Activated naive CD8-positive, alpha-beta T cell treated with anti-CD3 and anti-CD28 coated beads, Interleukin-2, amount 10 ng/mL, durations not matched to agents 7 days and 5 days (primary cell): ENCODE measurements at regions not wholly inside any gene's neighbourhood (a gene's known extent, or its start where the extent isn't known, plus 50 kb on each side); places are given as distances from the start of the nearest gene placed in this dataset.

Experiments used
- ATAC-seq: fragments of 150-1000 bp; cut with Tn5 transposase; one replicate; pipeline ENCODE4 v1.10.0; 2021; ENCODE audit warnings: low read depth, moderate library complexity
- POLR2A ChIA-PET: fragments of 350-600 bp; sonication (Branson Sonifier 250); formaldehyde crosslinking; loops from one replicate; lab custom pipeline; 2021; ENCODE audit warnings: antibody characterized with exemption; lab: Charles Lee
- DNase-seq: peaks from one replicate; pipeline ENCODE4 v3.0.0; 2021
- H3K27ac Mint-ChIP-seq: one replicate; pipeline ENCODE4 v1.8.0; 2022; ENCODE audit warnings: mild to moderate bottlenecking, mixed read lengths
- H3K27me3 Mint-ChIP-seq: one replicate; pipeline ENCODE4 v1.8.0; 2022; ENCODE audit warnings: mild to moderate bottlenecking, moderate library complexity, mixed read lengths
- H3K36me3 Mint-ChIP-seq: one replicate; pipeline ENCODE4 v1.8.0; 2021; ENCODE audit warnings: mild to moderate bottlenecking, mixed read lengths
- H3K4me1 Mint-ChIP-seq: one replicate; pipeline ENCODE4 v1.8.0; 2021; ENCODE audit warnings: mixed read lengths
- H3K4me3 Mint-ChIP-seq: one replicate; pipeline ENCODE4 v1.8.0; 2022; ENCODE audit warnings: mild to moderate bottlenecking, moderate library complexity, mixed read lengths
- H3K9me3 Mint-ChIP-seq: one replicate; pipeline ENCODE4 v1.8.0; 2021; ENCODE audit warnings: mixed read lengths

GRCh38 chr12:125738211-125738610 is 673.0 kb downstream of the AACS start:
- H3K36me3 Mint-ChIP-seq = no peaks in the 10 kb centered on the region
- POLR2A ChIA-PET = no interaction called here
- DNase-seq (no peak), ATAC-seq (no peak)
- H3K27me3 Mint-ChIP-seq = no peaks in the 10 kb centered on the region
- H3K4me3 Mint-ChIP-seq = no peak overlapping the region
- H3K4me1 Mint-ChIP-seq = no peaks in the 10 kb centered on the region
- H3K9me3 Mint-ChIP-seq = peaks cover 8% of the 10 kb centered on the region
- no peak overlapping the region for H3K27ac Mint-ChIP-seq

GRCh38 chr12:125742413-125742812 is 677.2 kb downstream of the AACS start:
- ATAC-seq (no peak), DNase-seq (no peak)
- no peaks in the 10 kb centered on the region for H3K27me3 Mint-ChIP-seq
- no peaks in the 10 kb centered on the region for H3K36me3 Mint-ChIP-seq
- POLR2A ChIA-PET = no interaction called here
- no peaks in the 10 kb centered on the region for H3K4me1 Mint-ChIP-seq
- no peaks in the 10 kb centered on the region for H3K9me3 Mint-ChIP-seq
- H3K27ac Mint-ChIP-seq = no peak overlapping the region
- no peak overlapping the region for H3K4me3 Mint-ChIP-seq

GRCh38 chr12:125744201-125744600 is 679.0 kb downstream of the AACS start:
- Mint-ChIP-seq H3K4me3 (no peak overlapping the region), H3K4me1 (no peaks in the 10 kb centered on the region)
- no peak for ATAC-seq

GRCh38 chr12:125755512-125755911 is 690.3 kb downstream of the AACS start:
- Mint-ChIP-seq H3K36me3 (no peaks in the 10 kb centered on the region), H3K4me3 (no peak overlapping the region), H3K4me1 (no peaks in the 10 kb centered on the region), H3K27ac (no peak overlapping the region), H3K9me3 (peaks cover 2% of the 10 kb centered on the region), H3K27me3 (no peaks in the 10 kb centered on the region)
- no peak for ATAC-seq
- no peak for DNase-seq
- POLR2A ChIA-PET = no interaction called here

More at GRCh38 chr12:125744201-125744600, 679.0 kb downstream of the AACS start:
- Mint-ChIP-seq H3K36me3 (no peaks in the 10 kb centered on the region), H3K27ac (no peak overlapping the region), H3K9me3 (peaks cover 1% of the 10 kb centered on the region), H3K27me3 (no peaks in the 10 kb centered on the region)
- no peak for DNase-seq
- POLR2A ChIA-PET = no interaction called here

- no peaks in the 10 kb centered on the region for H3K36me3 Mint-ChIP-seq
- no peak for ATAC-seq
- no peak overlapping the region for H3K27ac Mint-ChIP-seq
- no peak for DNase-seq
- POLR2A ChIA-PET = no interaction called here
- no peaks in the 10 kb centered on the region for H3K27me3 Mint-ChIP-seq
- no peaks in the 10 kb centered on the region for H3K9me3 Mint-ChIP-seq
- H3K4me3 Mint-ChIP-seq = no peak overlapping the region
- H3K4me1 Mint-ChIP-seq = no peaks in the 10 kb centered on the region
These were observed 700.9 kb downstream of the AACS start for GRCh38 chr12:125766091-125766490.

GRCh38 chr12:125772403-125772802 is 707.2 kb downstream of the AACS start:
- no peak for DNase-seq
- POLR2A ChIA-PET = no interaction called here
- ATAC-seq = no peak
- Mint-ChIP-seq H3K4me1 (peaks cover 1% of the 10 kb centered on the region), H3K36me3 (no peaks in the 10 kb centered on the region), H3K27me3 (no peaks in the 10 kb centered on the region), H3K27ac (no peak overlapping the region), H3K9me3 (no peaks in the 10 kb centered on the region), H3K4me3 (no peak overlapping the region)

- no peaks in the 10 kb centered on the region for H3K9me3 Mint-ChIP-seq
- POLR2A ChIA-PET = no interaction called here
- H3K4me1 Mint-ChIP-seq = peaks cover 1% of the 10 kb centered on the region
- no peak overlapping the region for H3K4me3 Mint-ChIP-seq
- ATAC-seq = no peak
- DNase-seq = no peak
- H3K27ac Mint-ChIP-seq = no peak overlapping the region
- H3K27me3 Mint-ChIP-seq = no peaks in the 10 kb centered on the region
- no peaks in the 10 kb centered on the region for H3K36me3 Mint-ChIP-seq
These were observed 707.9 kb downstream of the AACS start for GRCh38 chr12:125773033-125773640.

- no peak overlapping the region for H3K27ac Mint-ChIP-seq
- H3K4me3 Mint-ChIP-seq = no peak overlapping the region
- H3K27me3 Mint-ChIP-seq = no peaks in the 10 kb centered on the region
- H3K4me1 Mint-ChIP-seq = peaks cover 1% of the 10 kb centered on the region
- DNase-seq (no peak), ATAC-seq (no peak)
- POLR2A ChIA-PET = no interaction called here
- no peaks in the 10 kb centered on the region for H3K36me3 Mint-ChIP-seq
- no peaks in the 10 kb centered on the region for H3K9me3 Mint-ChIP-seq
These were observed 710.3 kb downstream of the AACS start for GRCh38 chr12:125775507-125775906.

GRCh38 chr12:125776212-125776611 is 711.0 kb downstream of the AACS start:
- POLR2A ChIA-PET = no interaction called here
- H3K36me3 Mint-ChIP-seq = no peaks in the 10 kb centered on the region
- no peak overlapping the region for H3K27ac Mint-ChIP-seq
- DNase-seq (no peak), ATAC-seq (no peak)
- H3K4me1 Mint-ChIP-seq = peaks cover 1% of the 10 kb centered on the region
- H3K9me3 Mint-ChIP-seq = no peaks in the 10 kb centered on the region
- H3K4me3 Mint-ChIP-seq = no peak overlapping the region
- no peaks in the 10 kb centered on the region for H3K27me3 Mint-ChIP-seq

- no peak for ATAC-seq
- Mint-ChIP-seq H3K27ac (no peak overlapping the region), H3K27me3 (no peaks in the 10 kb centered on the region), H3K9me3 (peaks cover 6% of the 10 kb centered on the region), H3K36me3 (no peaks in the 10 kb centered on the region), H3K4me3 (no peak overlapping the region), H3K4me1 (no peaks in the 10 kb centered on the region)
- POLR2A ChIA-PET = no interaction called here
- no peak for DNase-seq
These were observed 720.9 kb downstream of the AACS start for GRCh38 chr12:125786143-125786542.

GRCh38 chr12:125794401-125794800 is 729.2 kb downstream of the AACS start:
- H3K27me3 Mint-ChIP-seq = no peaks in the 10 kb centered on the region
- DNase-seq = no peak
- no peak for ATAC-seq
- no peaks in the 10 kb centered on the region for H3K36me3 Mint-ChIP-seq
- peaks cover 7% of the 10 kb centered on the region for H3K9me3 Mint-ChIP-seq
- no peak overlapping the region for H3K4me3 Mint-ChIP-seq
- H3K27ac Mint-ChIP-seq = no peak overlapping the region
- POLR2A ChIA-PET = no interaction called here
- no peaks in the 10 kb centered on the region for H3K4me1 Mint-ChIP-seq

GRCh38 chr12:125797421-125798175 is 732.4 kb downstream of the AACS start:
- Mint-ChIP-seq H3K9me3 (peaks cover 4% of the 10 kb centered on the region), H3K4me3 (no peak overlapping the region), H3K4me1 (no peaks in the 10 kb centered on the region), H3K27me3 (no peaks in the 10 kb centered on the region), H3K36me3 (no peaks in the 10 kb centered on the region), H3K27ac (no peak overlapping the region)
- DNase-seq = no peak
- POLR2A ChIA-PET = no interaction called here
- ATAC-seq = no peak

- no peak for ATAC-seq
These were observed 739.4 kb downstream of the AACS start for GRCh38 chr12:125804660-125805059.

GRCh38 chr12:125824276-125824675 is 759.0 kb downstream of the AACS start:
- Mint-ChIP-seq H3K4me3 (no peak overlapping the region), H3K4me1 (no peaks in the 10 kb centered on the region), H3K27ac (no peak overlapping the region), H3K27me3 (no peaks in the 10 kb centered on the region), H3K9me3 (peaks cover 2% of the 10 kb centered on the region), H3K36me3 (no peaks in the 10 kb centered on the region)
- no peak for ATAC-seq
- no peak for DNase-seq
- POLR2A ChIA-PET = no interaction called here

More at GRCh38 chr12:125804660-125805059, 739.4 kb downstream of the AACS start:
- no peak overlapping the region for H3K27ac Mint-ChIP-seq
- peaks cover 5% of the 10 kb centered on the region for H3K9me3 Mint-ChIP-seq
- POLR2A ChIA-PET = no interaction called here
- no peak overlapping the region for H3K4me3 Mint-ChIP-seq
- H3K36me3 Mint-ChIP-seq = no peaks in the 10 kb centered on the region
- no peaks in the 10 kb centered on the region for H3K27me3 Mint-ChIP-seq
- no peak for DNase-seq
- no peaks in the 10 kb centered on the region for H3K4me1 Mint-ChIP-seq
